HG03064 (cell line): ENCODE measurements at regions not wholly inside any gene's neighbourhood (a gene's known extent, or its start where the extent isn't known, plus 50 kb on each side); places are given as distances from the start of the nearest gene placed in this dataset.
A peak's percentile ranks its signal among the peaks of the same experiment; 100 is the strongest.

Source experiments
- ATAC-seq: cut with Tn5 transposase; IDR thresholded peaks from one replicate; pipeline ENCODE4 v1.9.1; 2021; ENCODE audit warnings: low read depth; ENCODE audit not compliant: unreplicated experiment

- no peak for ATAC-seq
Measured at GRCh38 chr14:62001963-62002362, 239.7 kb downstream of the SNAPC1 start.

- no peak for ATAC-seq
Measured at GRCh38 chr14:62002642-62003041, 240.4 kb downstream of the SNAPC1 start.

GRCh38 chr14:62003701-62004100 lies 241.5 kb downstream of the SNAPC1 start:
- no peak for ATAC-seq

- ATAC-seq = no peak
Measured at GRCh38 chr14:62006116-62006731, 244.0 kb downstream of the SNAPC1 start.

GRCh38 chr14:62015243-62015642 lies 253.0 kb downstream of the SNAPC1 start:
- no peak for ATAC-seq

GRCh38 chr14:62015945-62016344 lies 253.7 kb downstream of the SNAPC1 start:
- no peak for ATAC-seq

- ATAC-seq = no peak
Measured at GRCh38 chr14:62017651-62018230, 255.5 kb downstream of the SNAPC1 start.

- ATAC-seq = no peak
Measured at GRCh38 chr14:62018606-62019005, 256.4 kb downstream of the SNAPC1 start.

- ATAC-seq = no peak
Measured at GRCh38 chr14:62027958-62028357, 265.7 kb downstream of the SNAPC1 start.

GRCh38 chr14:62029569-62029924 lies 267.3 kb downstream of the SNAPC1 start:
- ATAC-seq = peak; percentile 62

- no peak for ATAC-seq
Measured at GRCh38 chr14:62030387-62030786, 268.2 kb downstream of the SNAPC1 start.

- no peak for ATAC-seq
Measured at GRCh38 chr14:62031504-62031903, 269.3 kb downstream of the SNAPC1 start.

GRCh38 chr14:62053188-62053587 lies 291.0 kb downstream of the SNAPC1 start:
- ATAC-seq = no peak

GRCh38 chr14:62056789-62057188 lies 294.6 kb downstream of the SNAPC1 start:
- ATAC-seq = no peak

GRCh38 chr14:62062645-62063044 lies 300.4 kb downstream of the SNAPC1 start:
- no peak for ATAC-seq

GRCh38 chr14:62064751-62065323 lies 302.6 kb downstream of the SNAPC1 start:
- ATAC-seq = no peak

GRCh38 chr14:62066304-62066703 lies 304.1 kb downstream of the SNAPC1 start:
- no peak for ATAC-seq

- no peak for ATAC-seq
Measured at GRCh38 chr14:62071039-62071438, 308.8 kb downstream of the SNAPC1 start.

GRCh38 chr14:62076368-62076767 lies 314.1 kb downstream of the SNAPC1 start:
- ATAC-seq = no peak

- ATAC-seq = no peak
Measured at GRCh38 chr14:62076825-62077605, 314.8 kb downstream of the SNAPC1 start.

- ATAC-seq = no peak
Measured at GRCh38 chr14:62077676-62078261, 315.5 kb downstream of the SNAPC1 start.
